Skin epidermis (tissue), 12 donors: ENCODE measurements at regions not wholly inside any gene's neighbourhood (a gene's known extent, or its start where the extent isn't known, plus 50 kb on each side); places are given as distances from the start of the nearest gene placed in this dataset.

ENCODE experiments used
- H3K27ac ChIP-seq, 21 experiments: fragments of 200-600 bp; sonication (generic) in 11 of 21; one replicate each; pipeline ENCODE4 v1.5.0; 2020; ENCODE audit warnings: mild to moderate bottlenecking in 3 of 21, inconsistent platforms in 2 of 21, moderate library complexity in 2 of 21
- H3K4me3 ChIP-seq, 7 experiments: fragments of 200-600 bp; sonication (generic) in 2 of 7; one replicate each; pipeline ENCODE4 v1.5.0; 2020; ENCODE audit warnings: inconsistent platforms in 2 of 7, mild to moderate bottlenecking in 2 of 7, moderate library complexity in 1 of 7

DNA sequence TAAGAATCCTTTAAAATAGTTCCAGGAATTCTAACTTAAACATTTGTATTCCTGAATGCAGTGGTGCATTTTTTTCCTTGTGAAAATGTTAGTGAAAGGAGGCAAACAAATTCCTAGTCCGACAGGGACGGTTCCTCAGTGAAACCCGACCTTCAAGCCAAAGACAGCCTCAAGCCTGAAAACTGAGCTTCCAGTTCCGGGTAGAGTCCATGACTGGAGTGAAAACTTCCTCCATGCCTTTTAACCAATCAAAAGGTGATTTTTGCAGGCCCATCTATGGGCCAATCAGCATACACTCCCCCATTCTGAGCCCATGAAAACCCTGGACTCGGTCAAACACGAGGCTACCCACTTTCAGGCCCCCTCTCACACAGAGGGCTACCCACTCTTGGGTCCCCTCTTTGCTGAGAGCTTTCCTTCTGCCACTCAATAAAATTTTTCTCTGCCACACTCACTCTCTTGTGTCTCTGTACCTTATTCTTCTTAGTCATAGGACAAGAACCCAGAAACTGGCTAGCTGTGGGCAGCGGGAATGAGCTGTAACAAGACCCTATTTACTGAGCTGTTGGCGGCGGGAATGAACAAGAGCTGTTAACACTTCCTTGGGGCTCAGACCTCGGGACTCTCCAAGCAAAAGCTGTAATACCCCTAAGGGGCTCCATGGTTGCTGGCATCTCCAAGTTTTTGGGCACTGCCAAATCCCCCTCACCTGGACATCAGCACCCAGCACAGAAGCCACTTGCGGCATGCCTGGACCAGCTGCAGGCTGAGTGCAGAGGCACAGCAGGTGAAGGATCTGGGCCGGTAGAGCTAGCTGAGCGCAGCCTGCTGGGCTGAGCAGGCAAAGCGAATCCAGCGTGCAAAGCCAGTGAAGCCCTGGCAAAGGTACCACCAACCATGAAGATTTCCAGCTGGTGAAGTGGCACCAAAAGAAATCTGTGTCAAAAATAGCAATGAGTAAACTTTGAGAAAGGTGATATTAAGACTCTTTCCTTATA, 598.8 kb downstream of the MCTP2 start:
- no peak overlapping the region for H3K4me3 ChIP-seq
- H3K27ac ChIP-seq = no peak overlapping the region

DNA sequence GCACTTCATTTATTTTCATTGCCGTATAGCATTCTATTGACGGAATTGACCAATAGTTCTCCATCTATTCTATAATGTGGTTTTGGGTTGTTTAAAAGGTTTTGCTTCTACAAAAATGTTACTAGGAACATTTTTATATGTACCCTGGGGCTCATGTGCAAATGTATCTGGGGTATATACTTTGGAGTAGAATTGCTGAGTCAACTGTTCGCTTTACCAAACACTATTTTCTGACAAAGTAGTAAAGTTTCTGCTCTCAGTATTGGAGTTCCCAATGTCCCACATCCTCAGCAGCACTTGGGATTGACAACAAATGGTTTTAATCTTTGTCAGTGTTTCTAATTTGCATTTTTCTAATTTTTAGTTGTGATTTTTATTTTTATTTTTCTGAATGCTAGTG, 602.6 kb downstream of the MCTP2 start:
- no peak overlapping the region for H3K27ac ChIP-seq
- no peak overlapping the region for H3K4me3 ChIP-seq

DNA sequence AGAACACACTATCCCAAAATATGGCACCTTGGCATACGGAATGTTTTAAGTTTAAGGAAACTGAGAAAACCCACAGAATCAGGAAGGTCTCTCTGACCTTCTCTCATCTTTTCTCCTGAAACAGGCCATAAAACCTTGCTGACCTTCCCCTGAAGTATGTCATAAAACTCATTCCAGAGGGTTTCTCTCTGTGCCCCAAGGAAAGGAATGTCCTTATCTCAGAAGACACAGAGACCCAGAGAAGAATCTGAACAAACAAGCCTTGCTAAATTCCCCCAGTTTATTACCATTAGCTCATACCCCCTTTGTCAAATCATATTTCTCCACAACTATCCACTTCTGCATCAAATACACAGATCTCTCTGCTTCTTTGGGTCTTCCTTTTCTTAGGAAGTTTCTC, 603.1 kb downstream of the MCTP2 start:
- Histone ChIP-seq H3K4me3 (no peak overlapping the region), H3K27ac (no peak overlapping the region)

DNA sequence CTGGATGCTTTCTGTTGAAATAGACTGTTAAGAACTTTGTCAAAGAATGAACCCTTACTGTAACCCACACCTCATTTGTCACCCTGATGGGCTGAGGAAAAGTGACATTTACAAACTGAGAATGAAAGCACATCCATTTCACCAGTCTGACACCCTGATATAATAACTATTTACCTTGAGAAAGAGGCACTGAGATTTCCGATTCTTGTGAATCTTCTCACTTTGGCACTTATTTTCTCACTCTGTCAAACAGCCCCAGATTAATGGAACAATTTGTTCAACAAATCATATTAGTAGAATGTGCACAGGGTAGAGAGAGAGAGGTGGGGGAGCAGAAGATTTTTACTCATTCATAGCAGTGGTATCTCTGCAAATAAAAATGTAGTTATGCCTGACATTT, 606.9 kb downstream of the MCTP2 start:
- Histone ChIP-seq H3K27ac (no peak overlapping the region), H3K4me3 (no peak overlapping the region)

DNA sequence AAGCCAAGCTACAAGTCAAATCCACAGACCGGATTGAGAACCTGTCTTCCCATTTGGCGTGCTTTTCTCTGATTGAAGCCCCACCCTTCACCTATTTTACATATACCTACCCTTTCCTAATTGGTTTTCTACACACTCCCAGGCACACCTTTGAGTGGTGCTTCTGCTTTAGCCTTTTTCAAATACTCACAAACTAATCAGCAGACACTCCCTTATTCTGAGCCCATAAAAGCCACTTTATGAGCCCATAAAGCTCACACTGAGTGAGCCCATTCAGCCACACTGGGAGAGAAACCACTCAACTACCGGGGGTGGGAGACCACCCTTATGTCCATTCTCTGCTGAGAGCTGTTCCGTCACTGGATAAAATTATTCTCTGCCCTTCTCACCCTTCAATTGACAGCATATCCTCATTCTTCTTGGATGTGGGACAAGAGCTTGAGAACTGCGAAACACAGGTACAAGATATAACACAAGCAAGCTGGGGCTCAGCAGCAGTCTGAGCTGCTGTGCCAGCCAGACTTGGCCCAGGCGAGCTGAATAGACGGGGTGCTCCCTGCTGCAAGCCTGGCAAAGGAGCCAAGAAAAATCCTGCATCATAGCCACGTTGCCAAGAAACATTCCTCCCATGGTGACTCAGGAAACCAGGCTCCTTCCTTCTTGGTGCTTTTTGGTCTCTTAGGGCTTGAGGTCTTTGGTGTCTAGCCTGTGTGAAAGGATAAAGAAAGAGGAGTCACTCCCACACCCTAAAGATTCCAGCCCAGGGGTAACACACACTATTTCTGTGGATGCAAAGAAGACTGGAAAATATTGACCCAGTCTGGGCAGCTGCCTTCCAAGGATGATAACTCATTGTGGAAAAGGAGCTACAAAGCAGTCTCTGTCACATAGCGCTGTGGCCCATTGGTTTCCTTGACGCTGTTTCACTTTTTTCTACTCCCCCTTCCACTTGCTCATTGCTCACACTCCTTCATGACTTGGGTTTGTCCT, 609.7 kb downstream of the MCTP2 start:
- H3K27ac ChIP-seq = no peak overlapping the region
- H3K4me3 ChIP-seq = no peak overlapping the region

DNA sequence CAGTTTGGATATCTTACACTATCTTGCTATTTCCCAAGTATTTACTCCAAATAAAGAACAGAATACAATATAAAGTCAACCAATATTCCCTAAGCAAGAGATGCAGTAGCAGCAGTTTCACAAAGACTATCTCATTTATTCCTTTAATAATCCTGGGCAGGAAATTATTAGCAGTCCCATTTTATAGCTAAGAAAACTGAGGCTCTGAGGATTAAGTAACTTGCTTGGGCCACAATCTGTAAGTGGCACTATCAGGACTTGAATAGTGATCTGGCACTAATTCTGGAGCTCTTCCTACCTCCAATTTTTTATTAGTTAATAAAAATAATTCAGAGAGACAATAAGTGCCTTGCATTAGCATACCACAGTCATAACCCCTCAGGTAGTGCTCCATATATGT, 611.7 kb downstream of the MCTP2 start:
- Histone ChIP-seq H3K4me3 (no peak overlapping the region), H3K27ac (no peak overlapping the region)

DNA sequence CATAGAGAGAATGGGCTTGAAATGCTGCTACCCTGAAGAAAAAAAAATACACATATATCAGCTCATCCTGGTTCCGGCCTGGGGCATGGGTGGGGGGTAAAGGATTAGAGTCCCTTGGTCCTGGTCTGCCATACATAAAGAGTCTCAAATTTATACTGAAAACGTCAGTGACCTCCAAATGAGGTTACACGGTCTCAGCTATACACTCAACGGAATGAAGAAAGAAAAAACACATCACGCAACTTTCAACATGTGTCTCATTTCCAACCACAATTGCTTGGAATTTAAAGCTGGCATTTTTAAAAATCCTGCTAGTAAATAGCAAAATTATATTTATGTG, 612.8 kb downstream of the MCTP2 start:
- Histone ChIP-seq H3K4me3 (no peak overlapping the region), H3K27ac (peak overlapping the region in 5 of 21 experiments; percentile 47 to 80 (median 73))

DNA sequence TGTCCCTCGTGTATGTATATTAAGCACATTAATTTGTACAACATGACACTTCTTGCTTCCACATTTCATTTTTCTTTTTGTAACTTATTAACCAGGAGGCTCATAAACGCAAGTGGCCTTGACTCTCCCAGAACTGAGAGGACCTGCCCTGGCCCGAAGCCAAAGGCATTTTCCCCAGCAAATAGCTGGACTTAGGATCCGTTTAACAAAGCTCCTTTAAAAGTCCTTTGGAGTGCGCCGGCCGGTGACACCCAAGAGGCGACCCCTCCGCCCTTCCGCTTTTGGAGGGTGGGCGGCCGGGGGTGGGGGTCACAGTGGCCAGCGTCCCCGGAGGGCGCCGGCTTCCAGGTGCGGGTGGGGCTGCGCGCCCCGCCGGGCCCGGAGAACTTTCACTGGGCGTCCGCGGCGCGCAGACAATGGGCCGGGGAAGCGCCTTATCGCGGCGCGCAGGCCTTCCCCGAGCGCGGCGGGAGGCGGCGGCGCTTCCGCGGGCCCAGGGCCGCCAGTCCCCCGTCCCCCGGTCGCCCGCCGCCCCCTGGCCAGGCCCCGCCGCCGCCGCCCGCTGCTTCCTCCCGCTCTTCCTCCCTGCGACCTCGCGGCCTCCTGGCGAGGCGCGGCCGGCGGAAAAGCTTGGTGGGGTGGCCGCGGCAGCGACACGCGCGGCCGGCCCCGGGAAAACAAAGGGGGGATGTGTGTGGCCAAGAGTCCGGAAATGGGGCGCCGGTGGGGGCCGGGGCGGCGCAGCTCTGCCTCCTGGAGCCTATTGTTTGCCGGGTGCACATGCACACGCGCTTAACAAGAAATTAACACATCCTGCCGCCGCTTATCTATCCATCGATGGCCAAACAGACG, 613.4 kb downstream of the MCTP2 start:
- H3K27ac ChIP-seq = peak overlapping the region in 16 of 21 experiments; percentile 19 to 82 (median 70)
- H3K4me3 ChIP-seq = peak overlapping the region in 2 of 7 experiments; percentile 18 to 29

DNA sequence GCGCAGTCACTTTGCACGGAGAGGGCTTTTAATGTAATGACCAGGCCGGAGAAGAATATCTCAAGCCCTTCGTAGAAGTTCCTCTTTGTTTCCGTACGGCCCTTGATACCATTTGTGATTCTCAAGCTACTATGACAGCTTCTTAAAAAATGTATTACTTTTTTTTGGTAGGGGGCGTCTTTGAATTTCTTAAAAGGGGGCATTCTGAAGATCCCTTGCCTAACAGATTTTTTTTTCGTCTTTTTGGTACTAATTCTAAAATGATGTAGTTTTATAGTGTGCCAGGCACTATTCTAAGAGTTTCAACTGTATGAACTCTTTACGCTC, 614.0 kb downstream of the MCTP2 start:
- H3K4me3 ChIP-seq = peak overlapping the region in 1 of 7 experiments; percentile 29
- H3K27ac ChIP-seq = peak overlapping the region in 5 of 21 experiments; percentile 30 to 80 (median 59)

DNA sequence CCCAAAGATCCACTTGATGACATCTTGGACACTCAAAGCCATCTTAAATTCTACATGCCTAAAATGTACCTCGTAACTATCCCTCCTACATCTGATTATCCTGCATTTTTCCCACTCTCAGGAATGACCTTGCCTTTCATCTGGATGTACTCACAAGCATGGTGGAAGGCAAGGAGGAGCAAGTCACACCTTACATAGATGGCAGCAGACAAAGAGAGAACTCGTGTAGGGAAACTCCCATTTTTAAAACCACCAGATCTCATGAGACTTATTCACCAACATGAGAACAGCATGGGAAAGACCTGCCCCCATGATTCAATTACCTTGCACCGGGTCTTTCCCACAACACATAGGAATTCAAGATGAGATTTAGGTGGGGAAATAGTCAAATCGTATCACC, 616.0 kb downstream of the MCTP2 start:
- Histone ChIP-seq H3K27ac (no peak overlapping the region), H3K4me3 (no peak overlapping the region)

DNA sequence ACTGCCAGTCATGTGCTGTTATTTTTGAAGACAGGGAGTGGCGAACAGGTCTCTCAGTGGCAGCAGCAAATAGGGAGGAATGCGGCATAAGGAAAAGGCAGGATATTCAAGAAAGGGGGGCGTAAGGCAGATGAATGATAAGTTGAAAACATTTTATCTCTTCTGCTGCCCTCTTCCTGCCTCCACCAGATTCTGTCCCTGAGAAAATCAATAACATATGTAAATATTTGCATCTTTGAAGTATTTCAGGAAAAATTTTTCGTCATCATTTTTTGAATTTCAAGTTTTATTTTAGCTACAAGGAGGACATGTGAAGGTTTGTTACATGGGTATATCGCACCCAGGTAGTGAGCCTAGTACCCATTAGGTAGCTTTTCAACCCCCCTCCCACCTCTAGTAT, 616.7 kb downstream of the MCTP2 start:
- Histone ChIP-seq H3K4me3 (no peak overlapping the region), H3K27ac (no peak overlapping the region)

DNA sequence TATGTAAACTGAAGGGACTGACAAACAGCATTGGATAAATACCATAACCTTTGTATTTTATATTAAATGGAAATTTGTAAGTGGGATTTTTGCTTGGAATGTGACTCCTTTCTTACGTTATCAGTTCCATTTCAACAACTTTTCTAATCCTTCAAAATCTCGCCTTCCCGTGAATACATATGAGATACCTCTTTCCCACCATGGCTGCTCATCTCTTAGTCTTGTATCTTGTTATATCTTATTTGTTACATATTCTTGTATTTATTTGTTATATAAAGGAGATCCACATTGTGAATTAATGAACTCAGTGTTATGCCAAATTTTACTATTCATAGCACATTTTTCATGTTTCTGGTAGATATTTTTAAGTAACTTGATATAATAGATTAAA, 623.7 kb downstream of the MCTP2 start:
- Histone ChIP-seq H3K4me3 (no peak overlapping the region), H3K27ac (no peak overlapping the region)

DNA sequence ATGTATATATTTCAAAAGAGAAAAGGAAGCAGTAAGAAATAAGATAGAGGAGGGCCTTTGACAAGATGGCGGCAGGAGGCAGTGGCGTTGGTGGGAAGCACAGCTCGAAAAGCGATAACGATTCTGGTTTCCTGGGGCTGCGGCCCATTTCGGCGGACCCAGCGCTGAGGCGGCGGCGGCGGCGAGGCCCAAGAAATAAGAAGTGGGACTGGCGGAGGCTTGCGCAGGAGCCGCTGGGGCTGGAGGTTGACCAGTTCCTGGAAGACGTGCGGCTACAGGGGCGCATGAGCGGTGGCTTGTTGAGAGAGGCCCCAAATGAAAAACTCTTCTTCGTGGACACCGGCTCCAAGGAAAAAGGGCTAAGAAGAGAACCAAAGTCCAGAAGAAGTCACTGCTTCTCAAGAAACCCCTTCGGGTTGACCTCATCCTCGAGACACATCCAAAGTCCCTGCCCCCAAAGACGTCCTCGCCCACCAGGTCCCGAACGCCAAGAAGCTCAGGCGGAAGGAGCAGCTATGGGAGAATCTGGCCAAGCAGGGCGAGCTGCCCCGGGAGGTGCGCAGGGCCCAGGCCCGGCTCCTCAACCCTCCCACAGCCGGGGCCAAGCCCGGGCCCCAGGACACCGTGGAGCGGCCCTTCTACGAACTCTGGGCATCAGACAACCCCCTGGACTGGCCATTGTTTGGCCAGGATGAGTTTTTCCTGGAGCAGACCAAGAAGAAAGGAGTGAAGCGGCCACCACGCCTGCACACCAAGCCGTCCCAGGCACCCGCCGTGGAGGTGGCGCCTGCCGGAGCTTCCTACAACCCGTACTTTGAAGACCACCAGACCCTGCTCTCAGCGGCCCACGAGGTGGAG, 624.3 kb downstream of the MCTP2 start:
- H3K4me3 ChIP-seq = no peak overlapping the region
- no peak overlapping the region for H3K27ac ChIP-seq

DNA sequence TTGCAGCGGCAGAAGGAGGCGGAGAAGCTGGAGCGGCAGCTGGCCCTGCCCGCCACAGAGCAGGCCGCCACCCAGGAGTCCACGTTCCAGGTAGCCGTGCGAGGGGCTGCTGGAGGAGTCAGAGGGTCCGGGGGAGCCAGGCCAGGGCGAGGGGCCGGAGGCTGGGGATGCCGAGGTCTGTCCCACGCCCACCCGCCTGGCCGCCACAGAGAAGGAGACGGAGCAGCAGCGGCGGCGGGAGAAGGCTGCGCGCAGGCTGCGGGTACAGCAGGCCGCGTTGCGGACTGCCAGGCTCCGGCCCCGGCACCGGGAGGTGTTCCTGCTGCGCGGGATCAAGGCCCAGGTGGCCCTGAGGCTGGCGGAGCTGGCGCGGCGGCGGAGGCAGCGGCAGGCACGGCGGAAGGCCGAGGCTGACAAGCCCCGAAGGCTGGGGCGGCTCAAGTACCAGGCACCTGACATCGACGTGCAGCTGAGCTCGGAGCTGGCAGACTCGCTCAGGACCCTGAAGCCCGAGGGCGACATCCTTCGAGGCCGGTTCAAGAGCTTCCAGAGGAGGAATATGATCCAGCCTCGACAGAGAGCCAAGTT, 625.0 kb downstream of the MCTP2 start:
- Histone ChIP-seq H3K27ac (no peak overlapping the region), H3K4me3 (no peak overlapping the region)

DNA sequence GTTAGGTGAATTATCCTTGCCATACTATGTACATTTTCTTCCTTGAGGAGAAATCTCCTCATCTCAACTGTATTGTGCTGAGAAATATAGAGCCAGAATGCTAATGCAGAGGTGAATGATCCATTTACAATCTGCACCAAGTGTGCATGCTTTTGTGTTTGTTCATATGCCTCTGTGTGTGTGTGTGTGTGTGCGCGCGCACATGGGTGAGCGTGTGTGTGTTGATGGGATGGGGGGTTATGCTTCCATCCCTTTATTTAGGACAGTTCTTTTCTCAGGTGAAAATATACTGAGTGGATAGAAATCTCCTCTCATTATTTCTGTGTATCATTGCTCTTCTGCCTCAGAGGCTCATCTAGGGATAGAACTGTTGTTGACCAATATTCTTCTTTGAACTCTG, 626.1 kb downstream of the MCTP2 start:
- H3K4me3 ChIP-seq = no peak overlapping the region

DNA sequence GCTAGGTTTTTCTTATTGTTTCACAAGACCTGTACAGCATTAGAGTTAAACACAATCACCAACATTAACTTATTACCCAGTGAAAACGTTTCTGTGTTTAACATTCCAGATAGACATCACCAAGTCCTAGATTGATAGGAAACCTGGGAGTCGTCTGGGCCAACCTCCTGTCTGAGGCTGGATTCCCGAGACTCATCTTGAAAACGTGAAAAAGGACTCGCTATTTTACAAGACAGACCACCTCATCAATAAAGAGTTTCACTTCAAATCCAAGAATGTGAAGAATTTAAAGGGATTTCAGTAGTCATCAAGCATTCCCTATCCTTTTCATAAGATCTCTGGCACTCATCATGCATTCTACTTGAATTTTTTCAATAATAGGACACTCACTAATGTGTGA, 626.6 kb downstream of the MCTP2 start:
- Histone ChIP-seq H3K4me3 (no peak overlapping the region), H3K27ac (no peak overlapping the region)

More for the DNA sequence above, 626.1 kb downstream of the MCTP2 start:
- no peak overlapping the region for H3K27ac ChIP-seq

DNA sequence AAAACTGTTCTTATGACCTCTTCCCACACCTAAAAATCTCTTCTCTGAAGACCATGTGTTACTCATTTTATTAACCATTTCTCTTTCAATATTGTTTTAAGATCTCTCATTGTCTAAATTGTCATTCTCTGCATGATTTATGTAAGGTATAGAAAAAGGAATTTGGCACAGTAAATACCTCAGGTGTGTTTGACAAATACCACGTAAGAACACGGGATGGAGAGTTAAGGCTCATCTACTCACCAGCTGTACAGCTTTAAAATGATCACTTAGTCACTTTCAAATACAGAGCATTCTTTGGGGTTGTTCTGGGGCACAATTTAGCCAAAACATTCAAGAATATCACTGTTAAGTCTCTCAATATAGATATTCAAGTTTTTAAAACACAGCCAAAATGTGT, 627.1 kb downstream of the MCTP2 start:
- Histone ChIP-seq H3K27ac (no peak overlapping the region), H3K4me3 (no peak overlapping the region)

DNA sequence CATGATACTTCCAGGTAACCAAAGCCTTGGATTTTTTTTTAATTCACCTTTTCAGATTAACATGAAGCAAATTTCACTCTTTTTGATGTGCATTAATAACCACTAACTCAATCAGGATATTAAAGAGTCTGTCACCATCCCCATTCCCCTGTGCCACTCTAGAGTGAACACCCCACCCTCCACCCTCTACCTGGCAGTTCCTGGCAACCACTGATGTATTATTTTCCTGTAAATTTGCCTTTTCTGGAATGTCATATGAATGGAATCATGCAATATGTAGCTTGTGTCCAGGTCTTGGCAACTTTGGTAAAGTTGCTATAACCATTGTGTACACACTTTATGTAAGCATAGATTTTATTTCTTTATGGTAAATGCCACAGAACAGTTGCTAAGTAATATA, 627.6 kb downstream of the MCTP2 start:
- Histone ChIP-seq H3K27ac (no peak overlapping the region), H3K4me3 (no peak overlapping the region)

DNA sequence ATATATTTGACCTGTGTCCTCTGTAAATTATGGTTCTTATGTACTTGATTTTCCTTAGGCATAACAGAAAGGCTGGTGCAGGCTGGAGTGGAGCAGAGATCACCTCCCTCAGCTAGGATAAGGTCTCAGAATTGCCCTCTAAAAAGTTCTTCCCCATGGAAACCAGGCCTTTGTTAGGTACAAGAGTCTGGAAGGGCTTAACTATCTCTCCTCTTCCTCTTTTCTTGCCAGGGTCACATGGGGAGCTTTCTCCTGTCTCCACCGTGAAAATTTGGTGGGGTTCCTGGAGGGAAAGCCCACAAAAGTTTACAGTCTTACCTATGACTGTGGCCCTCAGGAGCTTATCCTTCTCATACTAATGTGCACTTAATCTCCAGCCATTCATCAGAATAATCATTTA, 633.2 kb downstream of the MCTP2 start:
- Histone ChIP-seq H3K4me3 (no peak overlapping the region), H3K27ac (no peak overlapping the region)
